ENCODE measurements at regions not wholly inside any gene's neighbourhood (a gene's known extent, or its start where the extent isn't known, plus 50 kb on each side); places are given as distances from the start of the nearest gene placed in this dataset.

GRCh38 chr18:24841536-24841935, 381.1 kb downstream of the HRH4 start:
- DNase-seq, result no peak

- no peak for DNase-seq
These were observed 382.7 kb downstream of the HRH4 start for GRCh38 chr18:24843123-24843522.

GRCh38 chr18:24846138-24846537, 385.7 kb downstream of the HRH4 start:
- DNase-seq, result no peak

- no peak for DNase-seq
These were observed 390.1 kb downstream of the HRH4 start for GRCh38 chr18:24850532-24850931.

- DNase-seq, result no peak
These were observed 392.6 kb downstream of the HRH4 start for GRCh38 chr18:24853076-24853475.

- no peak for DNase-seq
These were observed 400.7 kb downstream of the HRH4 start for GRCh38 chr18:24860978-24861680.

- DNase-seq, result no peak
These were observed 401.9 kb downstream of the HRH4 start for GRCh38 chr18:24862201-24862816.

- DNase-seq, result no peak
These were observed 407.9 kb downstream of the HRH4 start for GRCh38 chr18:24868311-24868710.

GRCh38 chr18:24868760-24869237, 408.4 kb downstream of the HRH4 start:
- no peak for DNase-seq

GRCh38 chr18:24869285-24869684, 408.8 kb downstream of the HRH4 start:
- no peak for DNase-seq

- DNase-seq, result no peak
These were observed 414.8 kb downstream of the HRH4 start for GRCh38 chr18:24875286-24875685.

- DNase-seq, result no peak
These were observed 415.3 kb downstream of the HRH4 start for GRCh38 chr18:24875777-24876176.

- no peak for DNase-seq
These were observed 415.8 kb downstream of the HRH4 start for GRCh38 chr18:24876266-24876665.

- no peak for DNase-seq
These were observed 416.6 kb downstream of the HRH4 start for GRCh38 chr18:24877066-24877465.

- DNase-seq, result no peak
These were observed 417.1 kb downstream of the HRH4 start for GRCh38 chr18:24877546-24877945.

- no peak for DNase-seq
These were observed 417.9 kb downstream of the HRH4 start for GRCh38 chr18:24878289-24878688.

GRCh38 chr18:24885276-24885675, 424.8 kb downstream of the HRH4 start:
- no peak for DNase-seq

- DNase-seq, result no peak
These were observed 434.4 kb downstream of the HRH4 start for GRCh38 chr18:24894880-24895279.

- no peak for DNase-seq
These were observed 437.0 kb downstream of the HRH4 start for GRCh38 chr18:24897461-24897860.

- no peak for DNase-seq
These were observed 441.7 kb downstream of the ZNF521 start for GRCh38 chr18:24910221-24910620.

- no peak for DNase-seq
These were observed 438.3 kb downstream of the ZNF521 start for GRCh38 chr18:24913507-24914170.

- no peak for DNase-seq
These were observed 437.8 kb downstream of the ZNF521 start for GRCh38 chr18:24914171-24914525.

- DNase-seq, result no peak
These were observed 437.3 kb downstream of the ZNF521 start for GRCh38 chr18:24914685-24915084.

GRCh38 chr18:24915547-24915946, 436.4 kb downstream of the ZNF521 start:
- no peak for DNase-seq

All from activated CD4-positive, alpha-beta T cell treated with anti-CD3 and anti-CD28 coated beads, Interleukin-10, Interleukin-2, amounts not matched to agents 100 ng/mL and 50 ng/mL, durations not matched to agents 16 hours and 8 hours (primary cell).